HepG2 (cell line): ENCODE measurements at regions not wholly inside any gene's neighbourhood (a gene's known extent, or its start where the extent isn't known, plus 50 kb on each side); places are given as distances from the start of the nearest gene placed in this dataset.
"Not testable (repeated sequence)": the region's sequence is repeated elsewhere in the genome, so short reads cannot be mapped to it uniquely, and the experiment has no call there.

ENCODE experiments used
- ATAC-seq: fragments of 200-7000 bp; cut with Tn5 transposase; 3 replicates; pipeline ENCODE4 v1.9.1; 2020; ENCODE audit warnings: mild to moderate bottlenecking, moderate library complexity
- BruUV-seq: library from RNA; stranded (reverse); fragments of 400-500 nt; replicated peaks from 2 replicates; lab custom pipeline; 2021; lab: Mats Ljungman, UMichigan
- CTCF ChIA-PET: fragments of 300-600 bp; formaldehyde crosslinking; extraction: SDS; loops from one replicate; lab custom pipeline; 2021; ENCODE audit warnings: low total read pairs, inconsistent platforms, low intra/inter-chr PET ratio; lab: Yijun Ruan, JAX
- POLR2A ChIA-PET: fragments of 350-600 bp; sonication (Branson Sonifier 250); formaldehyde crosslinking; loops from one replicate; lab custom pipeline; 2020; ENCODE audit warnings: antibody characterized with exemption, inconsistent platforms; lab: Yijun Ruan, JAX
- DNase-seq: peaks from one replicate; pipeline ENCODE4 v3.0.0-alpha.2; 2015; ENCODE audit warnings: low spot score
- FAIRE-seq: peaks from 3 replicates; lab custom pipeline; 2011; peaks lifted over from hg19 to GRCh38; lab: Jason Lieb, UNC
- H2AFZ ChIP-seq: one replicate; pipeline ENCODE4 v1.6.1; 2011; ENCODE audit warnings: low read length, inconsistent platforms
- H3K27ac ChIP-seq: fragments of 300-600 bp; 3 replicates; pipeline ENCODE4 v1.8.0; 2011; ENCODE audit warnings: mixed run types, mild to moderate bottlenecking, mixed read lengths, low read length, inconsistent platforms; ENCODE audit not compliant: insufficient read depth; ENCODE audit errors: extremely low read length
- H3K27me3 ChIP-seq, 2 experiments: fragments of 200-600 bp in 1 of 2; 2 replicates in 1 of 2; 3 replicates in 1 of 2; pipeline versions ENCODE4 v1.6.0 to v1.8.0; 2011; ENCODE audit warnings: low read length in 2 of 2, mild to moderate bottlenecking in 2 of 2, moderate library complexity in 2 of 2, inconsistent platforms in 1 of 2; ENCODE audit not compliant: insufficient read depth in 2 of 2, control insufficient read depth in 1 of 2
- H3K36me3 ChIP-seq, 2 experiments: fragments of 200-600 bp in 1 of 2; replicated peaks in 1 of 2; 2 replicates in 1 of 2; 3 replicates in 1 of 2; pipeline versions ENCODE4 v1.5.1 to v1.8.0; 2011; ENCODE audit warnings: low read length in 2 of 2, inconsistent platforms in 1 of 2; ENCODE audit not compliant: insufficient read depth in 2 of 2, control insufficient read depth in 1 of 2
- H3K4me1 ChIP-seq: 2 replicates; pipeline ENCODE4 v1.5.1; 2012; ENCODE audit warnings: low read length, inconsistent platforms; ENCODE audit not compliant: insufficient read depth
- H3K4me2 ChIP-seq: 2 replicates; pipeline ENCODE4 v1.6.0; 2011; ENCODE audit warnings: low read depth, low read length, inconsistent platforms
- H3K4me3 ChIP-seq, 3 experiments: fragments of 200-600 bp in 1 of 3; sonication (generic), shearing (Covaris generic) in 1 of 3; replicated peaks in 1 of 3; 2 replicates each; pipeline ENCODE4 v1.5.1; 2011 to 2016; ENCODE audit warnings: low read length in 3 of 3, inconsistent platforms in 2 of 3, low read depth in 2 of 3, mild to moderate bottlenecking in 2 of 3, control low read depth in 1 of 3, mixed read lengths in 1 of 3; ENCODE audit not compliant: insufficient read depth in 1 of 3
- H3K79me2 ChIP-seq: one replicate; pipeline ENCODE4 v1.6.1; 2011; ENCODE audit warnings: low read length, inconsistent platforms; ENCODE audit not compliant: insufficient read depth
- H3K9ac ChIP-seq: 2 replicates; pipeline ENCODE4 v1.6.0; 2011; ENCODE audit warnings: mild to moderate bottlenecking, low read depth, low read length, inconsistent platforms; ENCODE audit not compliant: insufficient read depth
- H3K9me3 ChIP-seq: 2 replicates; pipeline ENCODE4 v1.5.1; 2012; ENCODE audit warnings: mild to moderate bottlenecking, low read length
- H4K20me1 ChIP-seq: 2 replicates; pipeline ENCODE4 v1.6.0; 2011; ENCODE audit warnings: inconsistent platforms, mild to moderate bottlenecking, low read length, moderate library complexity; ENCODE audit not compliant: insufficient read depth
- CEBPB ChIP-seq: IDR thresholded peaks from 2 replicates; pipeline ENCODE4 v1.6.1; 2011; ENCODE audit warnings: low read depth, low read length, improper control_type of control experiment, borderline replicate concordance
- KLF6 ChIP-seq: IDR thresholded peaks from 2 replicates; pipeline ENCODE4 v1.8.0; 2016; ENCODE audit warnings: missing biosample characterization, missing genetic modification reagents
- LCORL ChIP-seq, 2 experiments: fragments of 450-650 bp in 1 of 2; sonication (generic) in 1 of 2; formaldehyde crosslinking in 1 of 2; IDR thresholded peaks; 2 replicates each; pipeline versions ENCODE4 v1.5.0 to v1.6.1; 2017 to 2020; ENCODE audit warnings: antibody characterized with exemption in 1 of 2, missing genetic modification reagents in 1 of 2
- WGBS: methylation state at CpG from one replicate; pipeline ENCODE4 v1.1.6; 2017; ENCODE audit warnings: low lambda C conversion rate; 5-methylcytosine and 5-hydroxymethylcytosine counted together
- in situ Hi-C: cut with HindIII; loops from 2 replicates; pipeline ENCODE4 v1.10.0; 2017; ENCODE audit warnings: low pct_unique_long_range_greater_than_20kb; ENCODE audit not compliant: extremely low pct_ligation_motif_present
- intact Hi-C: fragments of 100-400 bp; cut with micrococcal nuclease; formaldehyde crosslinking; loops from one replicate; pipeline ENCODE4 v1.10.0; 2022; ENCODE audit not compliant: unreplicated experiment
- TF ChIP-seq, protein P1 (sequence below): IDR thresholded peaks from 2 replicates; pipeline ENCODE4 v1.6.1; 2012; ENCODE audit warnings: low read depth, low read length, improper control_type of control experiment

DNA sequence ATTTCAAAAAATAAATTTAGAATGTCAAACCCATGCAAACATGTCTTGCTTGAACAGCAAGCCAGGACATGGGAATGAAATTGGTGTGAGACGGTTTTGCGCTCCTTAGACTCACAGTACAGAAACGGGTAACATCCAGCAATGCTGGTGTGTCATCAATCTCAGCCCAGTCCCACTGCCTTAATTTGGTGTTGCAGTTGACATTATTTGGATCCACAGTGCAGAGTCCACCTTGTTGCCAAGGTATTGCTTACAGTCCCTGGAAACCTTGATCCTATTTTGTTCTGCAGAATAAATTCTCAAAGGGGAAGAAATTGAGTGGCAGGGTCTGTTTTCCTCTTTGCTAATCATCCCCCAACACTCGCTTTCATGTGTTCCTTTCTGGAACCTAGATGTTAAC is 311.6 kb upstream of the MON1B start:
- H3K4me2 ChIP-seq, result no peak overlapping the region
- H3K79me2 ChIP-seq, result no peaks in the 10 kb centered on the region
- H3K4me3 ChIP-seq, result no peak overlapping the region
- H3K36me3 ChIP-seq, result no peaks in the 10 kb centered on the region
- ATAC-seq (peak; percentile 44; the same call in 1 of the 3 replicates), FAIRE-seq (no peak), DNase-seq (no peak)
- 34% methylated on average over 4 of the region's 4 CpGs for WGBS
- H3K4me1 ChIP-seq, result no peaks in the 10 kb centered on the region
- intact Hi-C loops, result no loop called here
- in situ Hi-C loops, result no loop called here
- no peak overlapping the region for H2AFZ ChIP-seq
- no peaks in the 10 kb centered on the region for H3K27me3 ChIP-seq
- no peak overlapping the region for H3K9ac ChIP-seq
- H4K20me1 ChIP-seq, result no peaks in the 10 kb centered on the region
- no peak overlapping the region for H3K27ac ChIP-seq
- H3K9me3 ChIP-seq, result peaks cover 11% of the 10 kb centered on the region; the same call in 1 of the 2 replicates
- TF ChIP-seq, protein P1, sequence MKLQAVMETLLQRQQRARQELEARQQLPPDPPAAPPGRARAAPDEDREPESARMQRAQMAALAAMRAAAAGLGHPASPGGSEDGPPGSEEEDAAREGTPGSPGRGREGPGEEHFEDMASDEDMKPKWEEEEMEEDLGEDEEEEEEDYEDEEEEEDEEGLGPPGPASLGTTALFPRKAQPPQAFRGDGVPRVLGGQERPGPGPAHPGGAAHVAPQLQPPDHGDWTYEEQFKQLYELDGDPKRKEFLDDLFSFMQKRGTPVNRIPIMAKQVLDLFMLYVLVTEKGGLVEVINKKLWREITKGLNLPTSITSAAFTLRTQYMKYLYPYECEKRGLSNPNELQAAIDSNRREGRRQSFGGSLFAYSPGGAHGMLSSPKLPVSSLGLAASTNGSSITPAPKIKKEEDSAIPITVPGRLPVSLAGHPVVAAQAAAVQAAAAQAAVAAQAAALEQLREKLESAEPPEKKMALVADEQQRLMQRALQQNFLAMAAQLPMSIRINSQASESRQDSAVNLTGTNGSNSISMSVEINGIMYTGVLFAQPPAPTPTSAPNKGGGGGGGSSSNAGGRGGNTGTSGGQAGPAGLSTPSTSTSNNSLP, result peak; percentile 54; the same call in 1 of the 2 replicates
- TF ChIP-seq CEBPB (peak; percentile 40; the same call in 1 of the 2 replicates), KLF6 (CRISPR knock-in tag) (no peak)
- TF ChIP-seq, all 625 proteins: peak for 2
- ChIA-PET POLR2A (no interaction called here), CTCF (no interaction called here)
- BruUV-seq, result no TSS peak

DNA sequence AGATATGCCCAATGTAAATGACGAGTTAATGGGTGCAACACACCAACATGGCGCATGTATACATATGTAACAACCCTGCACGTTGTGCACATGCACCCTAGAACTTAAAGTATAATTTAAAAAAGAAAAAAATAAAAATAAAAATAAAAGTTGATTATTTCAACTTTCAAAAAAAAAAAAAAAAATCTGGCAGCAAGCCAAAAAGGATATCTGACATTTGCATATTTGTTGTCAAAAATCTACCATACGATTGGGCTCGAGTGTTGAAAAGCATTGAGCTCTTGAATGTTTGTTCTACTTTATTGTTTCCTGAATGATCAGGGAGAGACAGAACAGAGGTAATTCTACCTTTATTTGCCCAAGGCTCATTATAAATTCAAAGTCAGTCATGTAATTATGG is 310.5 kb upstream of the MON1B start:
- H3K4me3 ChIP-seq; BruUV-seq; H3K4me2 ChIP-seq; intact Hi-C loops; FAIRE-seq; H2AFZ ChIP-seq; H3K9ac ChIP-seq; H4K20me1 ChIP-seq; POLR2A ChIA-PET; H3K27ac ChIP-seq; ATAC-seq; H3K4me1 ChIP-seq; DNase-seq; H3K36me3 ChIP-seq; in situ Hi-C loops; H3K27me3 ChIP-seq; CTCF ChIA-PET; H3K79me2 ChIP-seq; TF ChIP-seq LCORL (CRISPR knock-in tag; IDR thresholded peaks at IDR 0.05): not testable (repeated sequence)
- peak; percentile 96 for TF ChIP-seq LCORL (IDR thresholded peaks at IDR 0.05)
- peaks cover 11% of the 10 kb centered on the region; the same call in 1 of the 2 replicates for H3K9me3 ChIP-seq
- WGBS, result 16% methylated on average over 5 of the region's 5 CpGs
